Lower leg skin (tissue), 3 donors: ENCODE measurements at regions not wholly inside any gene's neighbourhood (a gene's known extent, or its start where the extent isn't known, plus 50 kb on each side); places are given as distances from the start of the nearest gene placed in this dataset.

Source experiments
- CTCF ChIP-seq, 3 donors: fragments of 450-650 bp; IDR thresholded peaks; one replicate each; pipeline ENCODE4 v1.5.1; 2016; ENCODE audit warnings: antibody characterized with exemption in 3 of 3, mild to moderate bottlenecking in 3 of 3, moderate library complexity in 2 of 3
- POLR2A ChIP-seq, 2 donors: fragments of 450-650 bp; IDR thresholded peaks; one replicate each; pipeline ENCODE4 v1.6.1; 2016 to 2017; ENCODE audit warnings: antibody characterized with exemption in 2 of 2, mild to moderate bottlenecking in 1 of 2, moderate library complexity in 1 of 2

GRCh38 chr4:137448402-137448801 lies 83.9 kb downstream of the PCDH18 start:
- TF ChIP-seq CTCF (IDR thresholded peaks at IDR 0.05) (no peak), POLR2A (IDR thresholded peaks at IDR 0.05) (no peak)
